ENCODE measurements at regions not wholly inside any gene's neighbourhood (a gene's known extent, or its start where the extent isn't known, plus 50 kb on each side); places are given as distances from the start of the nearest gene placed in this dataset.

- no peak for DNase-seq (ENCODE audit: low read depth, low spot score)
- no peak overlapping the region for H3K27ac ChIP-seq
Observed at GRCh38 chr3:71990545-71990944, 205.6 kb upstream of the PROK2 start.

DNA sequence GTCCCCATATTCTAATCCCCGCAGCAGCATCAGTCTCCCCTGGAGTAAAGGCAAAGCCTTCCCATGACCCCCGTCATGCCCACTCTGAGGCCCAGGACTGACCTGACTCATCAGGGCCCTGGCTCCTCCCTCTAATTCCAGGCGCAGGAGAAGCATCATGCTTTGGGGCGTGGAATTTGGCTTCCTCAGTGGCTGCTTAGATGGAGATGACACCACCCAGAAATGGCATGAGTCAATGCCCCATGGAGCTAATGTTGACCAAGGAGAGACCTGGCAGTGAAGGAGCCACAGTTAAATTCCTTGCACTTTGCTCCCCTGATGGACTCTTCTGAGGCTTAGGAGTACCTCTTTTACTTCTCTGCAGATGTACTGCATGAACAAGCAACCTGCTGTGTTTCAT lies 204.2 kb upstream of the PROK2 start:
- H3K27ac ChIP-seq, result no peak overlapping the region
- DNase-seq (ENCODE audit: low read depth, low spot score), result no peak

GRCh38 chr3:71987828-71988227 lies 202.9 kb upstream of the PROK2 start:
- DNase-seq (ENCODE audit: low read depth, low spot score), result no peak
- no peak overlapping the region for H3K27ac ChIP-seq

DNA sequence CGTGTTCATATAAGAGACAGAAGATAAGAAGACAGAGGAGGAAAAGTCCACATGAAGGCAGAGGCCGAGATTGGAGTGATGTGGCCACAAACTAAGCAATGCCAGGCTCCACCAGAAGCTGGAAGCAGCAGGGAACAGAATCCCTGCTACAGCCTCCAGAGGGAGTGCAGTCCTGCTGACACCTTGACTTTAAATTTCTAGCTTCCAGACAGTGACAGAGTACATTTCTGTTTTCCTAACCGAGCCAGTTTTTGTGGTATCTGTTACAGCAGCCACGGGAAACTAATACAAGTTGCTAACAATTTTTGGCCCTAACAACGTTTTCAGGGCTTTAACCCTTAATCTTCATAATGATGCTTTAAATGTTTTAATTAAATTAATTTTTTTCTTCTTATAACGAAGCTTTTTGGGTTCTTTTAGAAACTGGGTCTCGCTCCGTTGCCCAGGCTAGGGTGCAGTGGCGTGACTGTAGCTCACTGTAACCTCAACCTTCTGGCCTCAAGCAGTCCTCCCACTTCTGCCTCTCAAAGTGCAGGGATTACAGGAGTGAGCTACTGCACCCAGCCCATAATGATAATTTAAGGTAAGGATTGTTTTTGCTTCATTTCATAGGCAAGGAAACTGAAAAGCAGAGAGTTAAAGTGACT lies 202.3 kb upstream of the PROK2 start:
- no peak overlapping the region for H3K27ac ChIP-seq
- no peak for DNase-seq (ENCODE audit: low read depth, low spot score)

DNA sequence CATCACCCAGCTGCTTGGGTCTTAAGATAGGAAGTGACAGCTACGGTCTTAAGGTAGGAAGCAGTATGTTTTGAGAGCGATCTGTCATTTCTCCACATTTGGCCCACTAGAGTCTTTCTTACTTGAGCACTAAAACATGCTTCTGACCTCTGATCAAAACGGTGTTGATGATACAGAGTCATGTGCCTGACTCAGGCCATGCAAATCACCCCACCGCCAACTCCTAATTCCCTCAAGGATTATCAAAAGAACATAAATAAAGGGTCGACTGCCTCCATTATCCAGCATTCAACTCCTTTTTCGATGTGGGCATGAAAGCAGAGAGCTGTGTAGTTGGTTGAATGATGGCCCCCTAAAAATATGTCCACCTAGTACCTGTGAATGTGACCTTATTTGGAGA lies 201.7 kb upstream of the PROK2 start:
- no peak overlapping the region for H3K27ac ChIP-seq
- no peak for DNase-seq (ENCODE audit: low read depth, low spot score)

GRCh38 chr3:71984843-71985613 lies 200.1 kb upstream of the PROK2 start:
- no peak for DNase-seq (ENCODE audit: low read depth, low spot score)
- no peak overlapping the region for H3K27ac ChIP-seq

GRCh38 chr3:71983694-71984093 lies 198.7 kb upstream of the PROK2 start:
- DNase-seq (ENCODE audit: low read depth, low spot score), result no peak
- H3K27ac ChIP-seq, result no peak overlapping the region

DNA sequence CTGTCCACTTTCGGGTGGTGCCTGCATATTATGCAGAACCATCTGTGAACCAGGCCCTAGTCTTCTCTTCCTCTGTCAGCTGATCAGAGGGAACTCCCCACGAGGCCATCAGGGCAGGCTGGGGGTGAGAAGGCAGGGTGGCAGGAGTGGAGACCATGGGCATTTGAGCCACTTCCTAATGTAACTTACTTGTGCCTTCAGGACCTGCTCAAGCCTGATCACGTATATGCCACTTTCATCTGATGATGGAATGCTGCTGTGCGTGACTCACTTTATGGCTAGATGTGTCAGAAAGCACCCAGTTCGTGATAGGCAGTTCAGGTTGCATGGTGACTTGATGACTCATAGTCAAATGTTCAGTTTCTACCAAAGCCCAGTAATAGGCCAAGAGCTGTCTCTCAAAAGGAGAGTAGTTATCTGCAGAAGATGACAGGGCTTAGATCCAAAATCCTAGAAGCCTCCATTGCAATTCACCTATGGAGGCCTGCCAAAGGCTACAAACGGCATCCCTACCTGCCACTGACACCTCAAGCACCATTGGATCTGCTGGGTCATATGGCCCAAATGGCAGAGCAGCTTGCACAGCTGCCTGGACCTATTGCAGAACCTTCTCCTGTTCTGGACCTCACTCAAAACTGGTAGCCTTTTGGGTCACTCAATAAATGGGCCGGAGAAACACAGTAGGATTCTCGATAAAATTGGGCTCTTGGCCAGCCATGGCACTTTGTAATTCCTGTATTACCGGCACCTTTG lies 197.7 kb upstream of the PROK2 start:
- DNase-seq (ENCODE audit: low read depth, low spot score), result peak; percentile 93
- peak overlapping the region; percentile 38 for H3K27ac ChIP-seq

DNA sequence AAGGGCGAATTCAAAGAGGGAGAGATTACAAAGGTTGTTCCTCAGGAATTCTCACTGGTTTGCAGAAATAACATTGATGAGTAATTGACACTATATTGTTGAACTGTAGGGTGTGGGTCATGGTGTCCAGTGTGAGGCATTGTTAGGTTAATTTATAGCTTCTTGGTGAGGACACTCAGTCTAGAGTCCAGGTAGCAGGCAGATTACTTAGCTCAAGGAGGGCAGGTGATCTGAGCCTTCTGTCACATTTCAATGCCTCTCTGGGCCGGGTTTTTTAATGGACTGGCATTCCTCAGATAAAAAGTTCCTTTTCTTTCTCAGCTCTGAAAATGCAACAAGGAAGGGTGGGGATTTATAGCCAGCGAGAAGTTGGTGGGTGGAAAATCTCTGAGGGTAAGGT lies 194.2 kb upstream of the PROK2 start:
- H3K27ac ChIP-seq, result no peak overlapping the region
- no peak for DNase-seq (ENCODE audit: low read depth, low spot score)

GRCh38 chr3:71978150-71978721 lies 193.3 kb upstream of the PROK2 start:
- no peak for DNase-seq (ENCODE audit: low read depth, low spot score)
- H3K27ac ChIP-seq, result no peak overlapping the region

GRCh38 chr3:71977525-71977924 lies 192.6 kb upstream of the PROK2 start:
- DNase-seq (ENCODE audit: low read depth, low spot score), result no peak
- H3K27ac ChIP-seq, result no peak overlapping the region

DNA sequence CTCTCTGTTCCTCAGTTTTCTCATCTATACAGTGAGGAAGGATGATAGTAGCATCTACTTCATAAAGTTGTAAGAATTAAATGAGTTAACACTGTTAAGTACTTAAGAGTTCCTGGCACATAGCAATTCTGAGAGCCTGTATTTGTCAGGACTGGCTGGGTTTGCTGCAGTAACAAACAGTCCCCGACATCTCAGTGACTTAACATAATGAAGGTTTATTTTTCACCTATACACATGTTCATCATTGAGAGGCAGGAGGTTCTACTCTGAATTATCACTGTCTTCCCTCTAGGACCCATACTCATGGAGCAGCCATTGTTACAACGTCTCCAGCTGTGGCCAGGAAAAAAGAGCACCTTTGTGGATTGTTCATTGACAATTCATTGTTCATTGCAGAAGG lies 190.6 kb upstream of the PROK2 start:
- H3K27ac ChIP-seq, result no peak overlapping the region
- no peak for DNase-seq (ENCODE audit: low read depth, low spot score)

GRCh38 chr3:71974786-71975185 lies 189.8 kb upstream of the PROK2 start:
- H3K27ac ChIP-seq, result no peak overlapping the region
- DNase-seq (ENCODE audit: low read depth, low spot score), result no peak

DNA sequence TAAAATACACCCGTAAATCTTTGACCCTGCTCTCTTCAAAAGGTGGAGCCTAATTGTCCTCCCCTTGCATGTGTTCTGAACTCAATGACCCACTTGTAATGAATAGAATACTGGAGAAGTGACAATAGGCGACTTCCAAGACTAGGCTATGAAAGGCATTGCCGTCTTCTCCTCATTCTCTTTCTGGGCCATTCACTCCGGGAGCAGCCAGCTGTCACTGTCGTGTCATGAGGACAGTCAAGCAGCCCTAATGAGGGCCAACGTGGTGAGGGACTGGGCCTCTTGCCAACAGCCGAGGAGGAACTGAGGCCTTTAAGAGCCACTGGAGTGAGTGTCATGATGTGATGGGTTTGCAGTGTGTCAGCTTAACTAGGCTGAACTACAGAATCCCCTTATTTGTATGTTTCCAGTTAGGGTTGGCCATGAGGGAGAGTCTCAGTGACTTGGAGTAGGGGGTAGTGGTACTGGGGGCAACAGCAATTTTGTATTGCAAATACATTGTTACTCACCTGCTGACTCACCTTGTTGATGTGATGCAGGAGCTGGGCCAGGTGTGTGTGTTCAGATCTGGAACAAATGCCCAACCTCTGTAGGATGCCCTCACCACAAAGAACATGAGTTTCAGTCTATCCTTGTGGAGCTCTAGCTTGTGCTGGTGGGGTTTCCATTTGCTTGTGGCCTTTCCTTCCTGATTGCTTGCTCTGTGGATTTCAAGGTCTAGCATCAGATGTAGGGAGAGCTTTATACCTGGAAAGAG lies 188.5 kb upstream of the PROK2 start:
- no peak overlapping the region for H3K27ac ChIP-seq
- peak; percentile 36 for DNase-seq (ENCODE audit: low read depth, low spot score)

DNA sequence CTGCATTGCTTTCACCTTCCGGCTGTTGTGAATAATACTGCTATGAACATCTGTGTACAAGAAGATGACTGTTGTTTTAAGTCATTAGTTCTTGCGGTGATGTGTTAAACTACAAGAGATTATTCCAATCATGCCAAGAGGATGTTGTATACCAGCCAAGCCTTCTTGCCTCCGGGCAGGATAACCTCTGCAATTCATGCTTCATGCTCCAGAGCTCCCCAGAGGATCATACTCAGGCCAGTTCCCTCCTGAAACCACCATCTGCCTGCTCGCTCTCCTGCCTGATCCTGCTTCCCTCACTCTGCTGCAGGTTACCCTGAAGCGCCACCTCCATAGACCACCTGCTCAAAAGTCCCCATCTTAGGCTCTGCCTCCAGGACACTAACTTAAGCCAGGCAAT lies 187.1 kb upstream of the PROK2 start:
- DNase-seq (ENCODE audit: low read depth, low spot score), result peak; percentile 74
- no peak overlapping the region for H3K27ac ChIP-seq

GRCh38 chr3:71968544-71968943 lies 183.6 kb upstream of the PROK2 start:
- no peak for DNase-seq (ENCODE audit: low read depth, low spot score)
- no peak overlapping the region for H3K27ac ChIP-seq

- DNase-seq (ENCODE audit: low read depth, low spot score), result no peak
- no peak overlapping the region for H3K27ac ChIP-seq
Observed at GRCh38 chr3:71966185-71966584, 181.2 kb upstream of the PROK2 start.

- DNase-seq (ENCODE audit: low read depth, low spot score), result no peak
- H3K27ac ChIP-seq, result no peak overlapping the region
Observed at GRCh38 chr3:71964170-71964569, 179.2 kb upstream of the PROK2 start.

DNA sequence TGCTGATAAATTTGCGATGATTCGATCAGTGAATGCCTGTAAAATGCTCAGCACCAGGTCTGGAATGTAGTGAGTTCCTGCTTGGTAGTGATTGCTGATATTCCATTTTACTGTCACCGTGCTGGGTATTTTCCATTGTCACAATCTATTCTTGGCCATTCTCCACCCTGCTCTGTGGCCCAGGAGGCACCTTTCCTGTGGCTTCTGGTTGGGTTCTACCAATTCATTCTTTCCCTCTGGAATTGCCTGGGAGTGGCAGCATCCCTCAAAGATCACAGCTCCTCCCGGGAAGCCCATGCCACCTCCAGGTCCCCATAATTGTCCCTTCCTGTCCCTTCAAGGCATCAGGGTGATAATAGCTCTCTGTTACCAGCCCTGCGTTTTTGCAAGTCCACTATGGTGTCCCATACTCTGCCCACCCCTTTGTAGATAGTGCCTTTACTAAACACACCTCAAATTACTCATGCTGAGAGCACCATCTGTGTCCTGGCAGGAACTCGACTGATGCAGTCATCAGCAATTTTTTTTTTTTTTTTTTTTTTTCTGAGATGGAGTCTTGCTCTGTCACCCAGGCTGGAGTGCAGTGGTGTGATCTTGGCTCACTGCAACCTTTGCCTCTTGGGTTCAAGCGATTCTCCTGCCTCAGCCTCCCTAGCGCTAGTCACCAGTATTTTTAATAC lies 177.8 kb upstream of the PROK2 start:
- no peak overlapping the region for H3K27ac ChIP-seq
- peak; percentile 24 for DNase-seq (ENCODE audit: low read depth, low spot score)

- DNase-seq (ENCODE audit: low read depth, low spot score), result no peak
- no peak overlapping the region for H3K27ac ChIP-seq
Observed at GRCh38 chr3:71961891-71962290, 176.9 kb upstream of the PROK2 start.
